ENCODE measurements at regions not wholly inside any gene's neighbourhood (a gene's known extent, or its start where the extent isn't known, plus 50 kb on each side); places are given as distances from the start of the nearest gene placed in this dataset.

- TF ChIP-seq PATZ1 (CRISPR knock-in tag; IDR thresholded peaks at IDR 0.05; ENCODE audit: borderline replicate concordance) (no peak), ESRRG (CRISPR knock-in tag; IDR thresholded peaks at IDR 0.05) (no peak), RARB (CRISPR knock-in tag; IDR thresholded peaks at IDR 0.05) (no peak), CSDC2 (CRISPR knock-in tag; IDR thresholded peaks at IDR 0.05) (no peak), PPARA (CRISPR knock-in tag; IDR thresholded peaks at IDR 0.05; ENCODE audit: borderline replicate concordance) (no peak), ZFP30 (CRISPR knock-in tag; IDR thresholded peaks at IDR 0.05) (no peak), POU6F1 (CRISPR knock-in tag; IDR thresholded peaks at IDR 0.05; ENCODE audit: borderline replicate concordance, low read depth) (no peak), ZNF8 (CRISPR knock-in tag; IDR thresholded peaks at IDR 0.05) (no peak), TCF4 (CRISPR knock-in tag; IDR thresholded peaks at IDR 0.05; ENCODE audit: borderline replicate concordance) (no peak), OSR1 (CRISPR knock-in tag; IDR thresholded peaks at IDR 0.05) (no peak), GLIS3 (CRISPR knock-in tag; IDR thresholded peaks at IDR 0.05) (no peak), BACH2 (CRISPR knock-in tag; IDR thresholded peaks at IDR 0.05; ENCODE audit: borderline replicate concordance) (no peak)
- TF ChIP-seq, protein P1, sequence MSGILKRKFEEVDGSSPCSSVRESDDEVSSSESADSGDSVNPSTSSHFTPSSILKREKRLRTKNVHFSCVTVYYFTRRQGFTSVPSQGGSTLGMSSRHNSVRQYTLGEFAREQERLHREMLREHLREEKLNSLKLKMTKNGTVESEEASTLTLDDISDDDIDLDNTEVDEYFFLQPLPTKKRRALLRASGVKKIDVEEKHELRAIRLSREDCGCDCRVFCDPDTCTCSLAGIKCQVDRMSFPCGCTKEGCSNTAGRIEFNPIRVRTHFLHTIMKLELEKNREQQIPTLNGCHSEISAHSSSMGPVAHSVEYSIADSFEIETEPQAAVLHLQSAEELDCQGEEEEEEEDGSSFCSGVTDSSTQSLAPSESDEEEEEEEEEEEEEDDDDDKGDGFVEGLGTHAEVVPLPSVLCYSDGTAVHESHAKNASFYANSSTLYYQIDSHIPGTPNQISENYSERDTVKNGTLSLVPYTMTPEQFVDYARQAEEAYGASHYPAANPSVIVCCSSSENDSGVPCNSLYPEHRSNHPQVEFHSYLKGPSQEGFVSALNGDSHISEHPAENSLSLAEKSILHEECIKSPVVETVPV (CRISPR knock-in tag; IDR thresholded peaks at IDR 0.05) = no peak
- ATAC-seq = no peak
Measured at GRCh38 chr11:23151819-23152218, 291.5 kb upstream of the CCDC179 start.

- TF ChIP-seq SNAI2 (CRISPR knock-in tag; IDR thresholded peaks at IDR 0.05) (no peak), ESRRG (CRISPR knock-in tag; IDR thresholded peaks at IDR 0.05) (no peak), POU6F1 (CRISPR knock-in tag; IDR thresholded peaks at IDR 0.05; ENCODE audit: borderline replicate concordance, low read depth) (no peak), ZNF8 (CRISPR knock-in tag; IDR thresholded peaks at IDR 0.05) (no peak), ISL1 (CRISPR knock-in tag; IDR thresholded peaks at IDR 0.05) (no peak), CREB5 (CRISPR knock-in tag; IDR thresholded peaks at IDR 0.05; ENCODE audit: low read depth) (no peak), CSDC2 (CRISPR knock-in tag; IDR thresholded peaks at IDR 0.05) (no peak), RARB (CRISPR knock-in tag; IDR thresholded peaks at IDR 0.05) (no peak), TOX (CRISPR knock-in tag; IDR thresholded peaks at IDR 0.05; ENCODE audit: borderline replicate concordance) (no peak), PATZ1 (CRISPR knock-in tag; IDR thresholded peaks at IDR 0.05; ENCODE audit: borderline replicate concordance) (no peak), GLIS3 (CRISPR knock-in tag; IDR thresholded peaks at IDR 0.05) (no peak), ZNF70 (CRISPR knock-in tag; IDR thresholded peaks at IDR 0.05) (no peak), BACH2 (CRISPR knock-in tag; IDR thresholded peaks at IDR 0.05; ENCODE audit: borderline replicate concordance) (no peak), ZNF565 (CRISPR knock-in tag; conservative IDR thresholded peaks at IDR 0.05; ENCODE audit: low read depth) (no peak), ARNTL (CRISPR knock-in tag; IDR thresholded peaks at IDR 0.05; ENCODE audit: borderline replicate concordance, low read depth) (no peak), ZC3H10 (CRISPR knock-in tag; IDR thresholded peaks at IDR 0.05) (no peak)
- ATAC-seq = no peak
Measured at GRCh38 chr11:23155503-23155902, 295.2 kb upstream of the CCDC179 start.
